IMR-90 (cell line): ENCODE measurements at regions not wholly inside any gene's neighbourhood (a gene's known extent, or its start where the extent isn't known, plus 50 kb on each side); places are given as distances from the start of the nearest gene placed in this dataset.

Experiments
- ATAC-seq: fragments of 200-7000 bp; cut with Tn5 transposase; 2 replicates; pipeline ENCODE4 v1.9.1; 2020; ENCODE audit warnings: low read depth, mild to moderate bottlenecking, moderate library complexity
- BruUV-seq: library from RNA; stranded (reverse); fragments of 400-500 nt; replicated peaks from 2 replicates; lab custom pipeline; 2021; lab: Mats Ljungman, UMichigan
- CTCF ChIA-PET: fragments of 300-600 bp; formaldehyde crosslinking; extraction: SDS; loops from one replicate; lab custom pipeline; 2021; ENCODE audit warnings: antibody characterized with exemption; lab: Yijun Ruan, JAX
- POLR2A ChIA-PET: fragments of 300-600 bp; sonication (Branson Sonifier 250); formaldehyde crosslinking; loops from one replicate; lab custom pipeline; 2022; ENCODE audit warnings: antibody characterized with exemption; ENCODE audit not compliant: unreplicated experiment; lab: Charles Lee
- DNase-seq: peaks from one replicate; pipeline ENCODE4 v3.0.0; 2013
- H2AFZ ChIP-seq: replicated peaks from 2 replicates; pipeline ENCODE3; 2013; ENCODE audit warnings: low read length, mild to moderate bottlenecking; ENCODE audit not compliant: poor library complexity
- H2AK5ac ChIP-seq: 2 replicates; pipeline ENCODE4 v1.6.1; 2013; ENCODE audit warnings: low read depth, low read length, inconsistent platforms
- H2AK9ac ChIP-seq: replicated peaks from 2 replicates; pipeline ENCODE3; 2013; ENCODE audit warnings: mild to moderate bottlenecking, low read depth, low read length, moderate library complexity; ENCODE audit not compliant: poor library complexity
- H2BK120ac ChIP-seq: 2 replicates; pipeline ENCODE4 v1.6.1; 2013; ENCODE audit warnings: low read depth, low read length, inconsistent platforms
- H2BK15ac ChIP-seq: 3 replicates; pipeline ENCODE4 v1.6.1; 2013; ENCODE audit warnings: low read depth, low read length, inconsistent platforms
- H2BK20ac ChIP-seq: 2 replicates; pipeline ENCODE4 v1.6.1; 2013; ENCODE audit warnings: low read depth, mild to moderate bottlenecking, inconsistent platforms, low read length, moderate library complexity
- H2BK5ac ChIP-seq: 2 replicates; pipeline ENCODE4 v1.6.1; 2013; ENCODE audit warnings: mild to moderate bottlenecking, low read depth, low read length, inconsistent platforms; ENCODE audit not compliant: poor library complexity, severe bottlenecking
- H3K14ac ChIP-seq: replicated peaks from 2 replicates; pipeline ENCODE4 v1.6.1; 2013; ENCODE audit warnings: low read depth, low read length, inconsistent platforms
- H3K18ac ChIP-seq: 2 replicates; pipeline ENCODE4 v1.6.1; 2013; ENCODE audit warnings: low read depth, low read length, control low read depth
- H3K23ac ChIP-seq: 2 replicates; pipeline ENCODE4 v1.6.1; 2013; ENCODE audit warnings: low read depth, low read length, inconsistent platforms
- H3K27ac ChIP-seq: 2 replicates; pipeline ENCODE4 v1.5.1; 2013; ENCODE audit warnings: mild to moderate bottlenecking, control low read depth, low read length; ENCODE audit not compliant: insufficient read depth
- H3K27me3 ChIP-seq: 2 replicates; pipeline ENCODE4 v1.6.1; 2013; ENCODE audit warnings: low read length; ENCODE audit not compliant: control insufficient read depth, insufficient read depth
- H3K36me3 ChIP-seq: 2 replicates; pipeline ENCODE4 v1.6.1; 2013; ENCODE audit warnings: low read length, mixed read lengths; ENCODE audit not compliant: control insufficient read depth, insufficient read depth
- H3K4ac ChIP-seq: 2 replicates; pipeline ENCODE4 v1.6.1; 2013; ENCODE audit warnings: low read depth, low read length, inconsistent platforms
- H3K4me1 ChIP-seq: 2 replicates; pipeline ENCODE4 v1.6.1; 2013; ENCODE audit warnings: low read length, mixed read lengths; ENCODE audit not compliant: control insufficient read depth, insufficient read depth
- H3K4me2 ChIP-seq: 2 replicates; pipeline ENCODE4 v1.6.1; 2013; ENCODE audit warnings: low read depth, mild to moderate bottlenecking, control low read depth, low read length, moderate library complexity
- H3K4me3 ChIP-seq: 2 replicates; pipeline ENCODE4 v1.5.1; 2013; ENCODE audit warnings: low read depth, mild to moderate bottlenecking, control low read depth, low read length, moderate library complexity; ENCODE audit not compliant: insufficient read depth
- H3K56ac ChIP-seq: 2 replicates; pipeline ENCODE4 v1.6.1; 2013; ENCODE audit warnings: low read length, inconsistent platforms; ENCODE audit not compliant: insufficient read depth; ENCODE audit errors: extremely low read depth
- H3K79me1 ChIP-seq, 2 experiments: 2 replicates each; pipeline ENCODE4 v1.6.1; 2013; ENCODE audit warnings: low read length in 2 of 2, inconsistent platforms in 1 of 2, low read depth in 1 of 2
- H3K9ac ChIP-seq: 2 replicates; pipeline ENCODE4 v1.6.1; 2013; ENCODE audit warnings: low read depth, low read length, control low read depth
- H3K9me1 ChIP-seq: 2 replicates; pipeline ENCODE4 v1.6.1; 2013; ENCODE audit warnings: low read length, inconsistent platforms; ENCODE audit not compliant: insufficient read depth
- H3K9me3 ChIP-seq: 2 replicates; pipeline ENCODE4 v1.6.1; 2013; ENCODE audit warnings: low read length; ENCODE audit not compliant: control insufficient read depth, insufficient read depth
- H4K20me1 ChIP-seq: 2 replicates; pipeline ENCODE4 v1.6.1; 2013; ENCODE audit warnings: low read length, inconsistent platforms; ENCODE audit not compliant: insufficient read depth
- H4K5ac ChIP-seq: 2 replicates; pipeline ENCODE4 v1.6.1; 2013; ENCODE audit warnings: mild to moderate bottlenecking, low read depth, low read length, control low read depth
- H4K8ac ChIP-seq, 2 experiments: 2 replicates each; pipeline ENCODE4 v1.6.1; 2013; ENCODE audit warnings: low read depth in 2 of 2, low read length in 2 of 2, control low read depth in 1 of 2, inconsistent platforms in 1 of 2
- H4K91ac ChIP-seq: 2 replicates; pipeline ENCODE4 v1.6.1; 2013; ENCODE audit warnings: low read depth, low read length, inconsistent platforms; ENCODE audit not compliant: insufficient read depth
- BHLHE40 ChIP-seq: fragments of 150-350 bp; IDR thresholded peaks from 2 replicates; pipeline ENCODE4 v1.6.1; 2016; ENCODE audit warnings: mild to moderate bottlenecking, low read depth, low read length
- CEBPB ChIP-seq: IDR thresholded peaks from 2 replicates; pipeline ENCODE4 v1.6.1; 2012; ENCODE audit warnings: low read depth, low read length, improper control_type of control experiment
- CHD1 ChIP-seq: IDR thresholded peaks from 2 replicates; pipeline ENCODE4 v1.6.1; 2012; ENCODE audit warnings: low read depth, low read length, improper control_type of control experiment
- FOS ChIP-seq: fragments of 150-350 bp; IDR thresholded peaks from 2 replicates; pipeline ENCODE4 v1.6.1; 2016; ENCODE audit warnings: low read depth, low read length
- MAFK ChIP-seq: IDR thresholded peaks from 2 replicates; pipeline ENCODE4 v1.6.1; 2012; ENCODE audit warnings: low read depth, low read length, improper control_type of control experiment
- MAZ ChIP-seq: IDR thresholded peaks from 2 replicates; pipeline ENCODE4 v1.6.1; 2012; ENCODE audit warnings: low read depth, mild to moderate bottlenecking, low read length, improper control_type of control experiment, moderate library complexity, borderline replicate concordance
- MXI1 ChIP-seq: IDR thresholded peaks from 2 replicates; pipeline ENCODE4 v1.6.1; 2012; ENCODE audit warnings: low read depth, mild to moderate bottlenecking, low read length, moderate library complexity, borderline replicate concordance
- NFE2L2 ChIP-seq: fragments of 150-350 bp; IDR thresholded peaks from 2 replicates; pipeline ENCODE4 v1.6.1; 2016; ENCODE audit warnings: low read depth, mild to moderate bottlenecking, low read length
- POLR2A ChIP-seq: IDR thresholded peaks from 2 replicates; pipeline ENCODE4 v1.6.1; 2012; ENCODE audit warnings: mild to moderate bottlenecking, low read depth, low read length
- RAD21 ChIP-seq: IDR thresholded peaks from 2 replicates; pipeline ENCODE4 v1.6.1; 2012; ENCODE audit warnings: low read length, improper control_type of control experiment
- SMC3 ChIP-seq: fragments of 150-350 bp; IDR thresholded peaks from 2 replicates; pipeline ENCODE4 v1.6.1; 2016; ENCODE audit warnings: low read depth, mild to moderate bottlenecking, antibody characterized with exemption, low read length, moderate library complexity
- WGBS, 2 experiments: methylation state at CpG; one replicate each; pipeline versions ENCODE4 v1.1.5 to v1.1.7; 2013; ENCODE audit warnings: missing lambda C conversion rate in 2 of 2; ENCODE audit not compliant: insufficient read length in 1 of 2; ENCODE audit errors: extremely low coverage in 2 of 2; 5-methylcytosine and 5-hydroxymethylcytosine counted together
- dilution Hi-C: fragments of 300-500 bp; cut with HindIII; formaldehyde crosslinking; loops from one replicate; pipeline ENCODE4 v1.14.3; 2018; ENCODE audit warnings: low sequenced_read_pairs; ENCODE audit not compliant: unreplicated experiment
- in situ Hi-C: fragments of 300-500 bp; cut with MboI; formaldehyde crosslinking; loops from 3 replicates; pipeline ENCODE4 v1.14.3; 2019; ENCODE audit warnings: low sequenced_read_pairs, inconsistent platforms, mixed read lengths
- intact Hi-C: fragments of 100-400 bp; cut with micrococcal nuclease; formaldehyde crosslinking; loops from 2 replicates; pipeline ENCODE4 v1.10.0; 2022
- TF ChIP-seq, protein P1 (sequence below): conservative IDR thresholded peaks from 2 replicates; pipeline ENCODE4 v1.5.1; 2012; ENCODE audit warnings: mild to moderate bottlenecking, low read depth, low read length, improper control_type of control experiment

DNA sequence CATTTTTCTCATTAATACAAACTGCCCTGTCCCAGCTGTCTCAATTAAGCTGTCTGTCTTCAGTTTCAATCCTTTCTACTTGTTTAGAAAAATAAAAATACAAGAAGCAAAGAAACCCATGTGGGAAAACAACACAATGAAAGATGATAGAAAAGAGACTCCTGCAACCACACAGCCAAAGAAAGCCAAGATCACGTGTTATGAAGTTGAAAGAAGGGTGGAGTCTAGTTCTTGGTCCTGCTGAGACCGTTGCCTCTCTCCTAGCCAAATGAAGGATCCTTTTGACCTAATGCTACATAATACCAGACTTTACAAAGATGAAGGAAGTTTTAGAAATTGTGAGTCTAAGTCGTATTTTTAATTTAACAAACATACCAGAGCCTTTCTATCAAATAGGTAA is 218.8 kb upstream of the RRP15 start:
- no TSS peak for BruUV-seq
- no peaks in the 10 kb centered on the region for H3K9me1 ChIP-seq
- dilution Hi-C loops: no loop called here
- no peak overlapping the region for H2BK20ac ChIP-seq
- H2BK15ac ChIP-seq: no peak overlapping the region
- no peaks in the 10 kb centered on the region for H3K36me3 ChIP-seq
- no peaks in the 10 kb centered on the region for H3K27me3 ChIP-seq
- H2AK5ac ChIP-seq: no peak overlapping the region
- H3K14ac ChIP-seq: no peak overlapping the region
- no CpG with 5 or more reads among the region's 3 CpGs for WGBS, 2 experiments
- H4K5ac ChIP-seq: no peak overlapping the region
- H3K56ac ChIP-seq: no peak overlapping the region
- H3K4me2 ChIP-seq: no peak overlapping the region
- H4K8ac ChIP-seq: no peak overlapping the region
- no peaks in the 10 kb centered on the region for H3K79me1 ChIP-seq
- no peak overlapping the region for H2BK5ac ChIP-seq
- H3K9ac ChIP-seq: no peak overlapping the region
- no peak overlapping the region for H2BK120ac ChIP-seq
- H3K9me3 ChIP-seq: no peaks in the 10 kb centered on the region
- in situ Hi-C loops: no loop called here
- no peak overlapping the region for H3K4me3 ChIP-seq
- intact Hi-C loops: no loop called here
- TF ChIP-seq CHD1: no peak
- TF ChIP-seq, protein P1, sequence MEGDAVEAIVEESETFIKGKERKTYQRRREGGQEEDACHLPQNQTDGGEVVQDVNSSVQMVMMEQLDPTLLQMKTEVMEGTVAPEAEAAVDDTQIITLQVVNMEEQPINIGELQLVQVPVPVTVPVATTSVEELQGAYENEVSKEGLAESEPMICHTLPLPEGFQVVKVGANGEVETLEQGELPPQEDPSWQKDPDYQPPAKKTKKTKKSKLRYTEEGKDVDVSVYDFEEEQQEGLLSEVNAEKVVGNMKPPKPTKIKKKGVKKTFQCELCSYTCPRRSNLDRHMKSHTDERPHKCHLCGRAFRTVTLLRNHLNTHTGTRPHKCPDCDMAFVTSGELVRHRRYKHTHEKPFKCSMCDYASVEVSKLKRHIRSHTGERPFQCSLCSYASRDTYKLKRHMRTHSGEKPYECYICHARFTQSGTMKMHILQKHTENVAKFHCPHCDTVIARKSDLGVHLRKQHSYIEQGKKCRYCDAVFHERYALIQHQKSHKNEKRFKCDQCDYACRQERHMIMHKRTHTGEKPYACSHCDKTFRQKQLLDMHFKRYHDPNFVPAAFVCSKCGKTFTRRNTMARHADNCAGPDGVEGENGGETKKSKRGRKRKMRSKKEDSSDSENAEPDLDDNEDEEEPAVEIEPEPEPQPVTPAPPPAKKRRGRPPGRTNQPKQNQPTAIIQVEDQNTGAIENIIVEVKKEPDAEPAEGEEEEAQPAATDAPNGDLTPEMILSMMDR: no peak
- TF ChIP-seq RAD21: no peak
- no peak for TF ChIP-seq MAFK
- no peak for TF ChIP-seq CEBPB
- no peak for TF ChIP-seq SMC3
- TF ChIP-seq BHLHE40: no peak
- TF ChIP-seq MXI1: no peak
- TF ChIP-seq FOS: no peak
- no peak for TF ChIP-seq NFE2L2
- TF ChIP-seq MAZ: no peak
- TF ChIP-seq POLR2A: no peak
- no peak overlapping the region for H3K23ac ChIP-seq
- no peak overlapping the region for H4K91ac ChIP-seq
- no peak overlapping the region for H3K27ac ChIP-seq
- ATAC-seq (no peak), DNase-seq (no peak)
- H3K4ac ChIP-seq: no peak overlapping the region
- no peaks in the 10 kb centered on the region for H4K20me1 ChIP-seq
- no peaks in the 10 kb centered on the region for H3K4me1 ChIP-seq
- no peak overlapping the region for H3K18ac ChIP-seq
- H2AFZ ChIP-seq: no peak overlapping the region
- POLR2A ChIA-PET: interaction anchor here (0.7 kb wide), 1 partner anchor 9 kb away, joined by 4 read pairs; no protein-coding TSS in a partner anchor
- CTCF ChIA-PET: no interaction called here
- no peak overlapping the region for H2AK9ac ChIP-seq
